GM18519 (cell line): ENCODE measurements at regions not wholly inside any gene's neighbourhood (a gene's known extent, or its start where the extent isn't known, plus 50 kb on each side); places are given as distances from the start of the nearest gene placed in this dataset.
"Not testable (repeated sequence)": the region's sequence is repeated elsewhere in the genome, so short reads cannot be mapped to it uniquely, and the experiment has no call there.

Experiments
- ATAC-seq: cut with Tn5 transposase; IDR thresholded peaks from one replicate; pipeline ENCODE4 v1.9.1; 2021; ENCODE audit warnings: mild to moderate bottlenecking, moderate library complexity; ENCODE audit not compliant: unreplicated experiment, low FRiP score

GRCh38 chr5:163569284-163569683, 63.9 kb downstream of the MAT2B start:
- no peak for ATAC-seq

- no peak for ATAC-seq
Observed at GRCh38 chr5:163571744-163572143, 66.3 kb downstream of the MAT2B start.

GRCh38 chr5:163574472-163575440, 69.3 kb downstream of the MAT2B start:
- no peak for ATAC-seq

- no peak for ATAC-seq
Observed at GRCh38 chr5:163578652-163579051, 73.2 kb downstream of the MAT2B start.

- ATAC-seq = no peak
Observed at GRCh38 chr5:163579729-163580128, 74.3 kb downstream of the MAT2B start.

DNA sequence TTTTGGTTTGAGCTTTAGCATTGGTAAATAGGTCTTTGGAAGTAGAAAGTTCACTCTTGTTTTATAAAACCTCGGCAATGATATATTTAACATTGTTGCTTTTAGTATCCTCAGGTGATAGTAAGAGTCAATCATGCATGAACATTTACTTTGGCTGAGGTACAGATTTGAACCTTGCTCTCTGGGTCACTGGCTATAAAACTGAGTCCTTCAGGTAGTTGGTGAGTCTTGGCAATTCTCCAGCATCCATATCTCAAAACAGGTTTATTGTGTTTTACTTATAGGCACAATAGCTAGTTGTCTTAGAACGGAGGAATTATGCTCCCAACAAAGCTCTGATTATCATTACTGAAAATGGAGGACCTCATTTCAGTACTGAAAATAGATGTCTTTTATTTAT, 75.1 kb downstream of the MAT2B start:
- no peak for ATAC-seq

DNA sequence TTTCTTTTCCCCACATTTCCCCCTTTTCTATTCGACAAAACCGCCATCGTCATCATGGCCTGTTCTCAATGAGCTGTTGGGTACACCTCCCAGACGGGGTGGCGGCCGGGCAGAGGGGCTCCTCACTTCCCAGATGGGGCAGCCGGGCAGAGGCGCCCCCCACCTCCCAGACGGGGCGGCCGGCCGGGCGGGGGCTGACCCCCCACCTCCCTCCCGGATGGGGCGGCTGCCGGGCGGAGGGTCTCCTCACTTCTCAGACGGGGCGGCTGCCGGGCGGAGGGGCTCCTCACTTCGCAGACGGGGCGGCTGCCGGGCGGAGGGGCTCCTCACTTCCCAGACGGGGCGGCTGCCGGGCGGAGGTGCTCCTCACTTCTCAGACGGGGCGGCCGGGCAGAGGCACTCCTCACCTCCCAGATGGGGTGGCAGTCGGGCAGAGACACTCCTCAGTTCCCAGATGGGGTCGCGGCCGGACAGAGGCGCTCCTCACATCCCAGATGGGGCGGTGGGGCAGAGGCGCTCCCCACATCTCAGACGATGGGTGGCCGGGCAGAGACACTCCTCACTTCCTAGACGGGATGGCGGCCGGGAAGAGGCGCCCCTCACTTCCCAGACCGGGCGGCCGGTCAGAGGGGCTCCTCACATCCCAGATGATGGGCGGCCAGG, 78.2 kb downstream of the MAT2B start:
- ATAC-seq = not testable (repeated sequence)

DNA sequence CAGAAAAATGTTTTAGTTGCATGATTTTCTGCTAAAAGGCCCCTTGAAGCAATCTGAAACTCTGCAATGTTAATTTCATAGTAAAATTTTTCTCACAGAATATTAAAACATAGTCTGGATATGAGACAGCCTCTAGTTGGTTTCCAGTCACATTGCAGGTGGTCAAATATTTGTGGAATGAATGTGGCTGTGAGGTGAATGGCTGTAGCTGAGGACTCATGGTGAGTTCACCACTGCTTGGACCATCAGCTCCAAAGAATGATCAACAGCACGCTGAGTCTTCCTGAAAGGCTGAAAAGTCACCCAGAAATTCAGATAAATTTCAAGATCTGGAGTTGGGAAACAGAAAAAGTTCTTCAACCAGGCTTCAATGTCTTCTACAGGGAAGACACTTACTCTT, 79.8 kb downstream of the MAT2B start:
- ATAC-seq = no peak

DNA sequence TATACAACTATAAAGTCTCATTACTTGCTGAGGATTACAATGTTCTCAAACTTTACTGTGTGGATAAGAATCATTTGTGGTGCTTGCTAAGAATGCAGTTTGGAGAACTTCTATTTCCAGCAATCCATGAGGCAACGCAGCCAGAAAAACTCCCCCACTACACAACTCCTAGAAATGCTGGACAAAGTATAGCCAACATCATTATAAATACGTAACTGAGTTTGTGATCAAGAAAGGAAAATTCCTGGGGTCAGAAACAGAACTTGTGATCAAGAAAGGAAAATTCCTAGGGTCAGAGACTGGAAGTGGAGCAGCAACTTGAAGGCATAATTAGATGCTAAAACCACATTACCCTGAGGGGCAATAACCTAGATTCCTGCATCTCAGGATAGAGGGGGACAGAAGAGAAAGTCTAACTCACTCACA, 81.1 kb downstream of the MAT2B start:
- no peak for ATAC-seq

DNA sequence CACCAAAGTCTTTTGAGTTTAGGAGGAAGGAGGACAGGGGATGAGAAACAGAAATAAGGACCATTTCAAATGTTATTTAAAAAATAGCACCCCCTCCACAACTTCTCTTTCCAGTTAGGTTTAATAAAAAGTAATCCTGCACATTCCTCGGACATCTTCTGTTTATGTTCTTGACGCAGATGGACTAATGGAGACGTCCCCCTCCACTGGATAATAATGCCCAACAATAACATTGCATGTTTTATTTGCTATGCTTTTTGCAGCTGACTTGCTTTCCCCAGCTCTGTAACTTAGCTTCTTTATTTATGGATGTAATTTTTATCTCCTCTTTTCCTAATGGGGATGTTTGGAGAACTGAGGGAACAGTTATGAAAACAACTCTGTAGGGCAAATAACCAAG, 89.5 kb downstream of the MAT2B start:
- no peak for ATAC-seq

- ATAC-seq = no peak
Observed at GRCh38 chr5:163595932-163596607, 90.7 kb downstream of the MAT2B start.

DNA sequence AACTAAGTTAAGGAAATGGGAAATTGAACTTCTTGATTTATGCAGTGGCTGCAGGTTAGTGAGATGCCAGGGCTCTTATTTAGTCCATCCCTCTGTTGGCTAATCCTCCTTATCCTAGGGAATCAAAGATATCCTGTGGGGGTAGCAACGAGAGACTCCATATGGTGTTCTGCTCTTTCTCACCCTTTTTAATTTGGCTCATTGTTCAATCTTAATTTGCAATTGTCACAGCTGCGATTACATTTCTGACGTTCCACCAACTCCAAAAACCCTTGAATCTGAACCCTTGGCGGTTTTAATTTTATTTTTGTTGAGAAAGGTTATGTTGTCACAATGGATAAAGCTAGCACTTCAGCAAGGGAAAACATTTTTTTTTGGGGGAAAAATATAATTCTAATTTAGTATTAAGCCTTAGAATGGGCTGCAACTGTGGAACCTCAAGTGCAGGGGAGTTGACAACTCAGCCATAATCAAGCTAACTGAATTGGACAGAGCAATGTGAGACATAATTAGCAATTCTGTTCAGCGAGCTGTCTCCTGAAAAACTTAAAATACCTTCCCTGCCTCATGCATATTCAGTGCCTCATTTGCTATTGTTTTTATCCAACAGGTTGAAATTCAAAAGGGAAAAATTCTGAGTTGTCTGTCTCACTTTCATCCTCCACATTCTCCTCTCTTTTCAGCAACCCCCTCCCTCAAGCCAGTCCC, 91.3 kb downstream of the MAT2B start:
- no peak for ATAC-seq

GRCh38 chr5:163604013-163604412, 98.6 kb downstream of the MAT2B start:
- ATAC-seq = no peak

DNA sequence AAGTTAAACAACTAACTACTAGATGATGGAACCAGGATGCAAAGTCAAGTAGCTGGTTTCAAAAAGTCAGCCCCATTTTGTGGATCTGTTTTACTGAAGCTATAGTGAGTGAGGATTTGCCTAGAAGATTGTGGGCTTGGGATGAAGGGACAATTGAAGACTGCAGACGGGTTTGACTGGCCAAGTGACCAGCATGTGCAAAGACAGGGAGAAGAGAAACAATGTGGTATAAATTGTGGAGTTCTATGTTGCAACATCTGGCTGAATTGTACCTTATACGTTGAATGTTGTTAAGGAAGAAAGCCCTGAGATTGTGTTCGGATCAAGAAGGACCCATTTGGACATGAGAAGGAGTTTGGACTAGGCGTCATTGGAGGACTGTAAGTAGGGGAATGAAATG, 101.8 kb downstream of the MAT2B start:
- ATAC-seq = no peak

DNA sequence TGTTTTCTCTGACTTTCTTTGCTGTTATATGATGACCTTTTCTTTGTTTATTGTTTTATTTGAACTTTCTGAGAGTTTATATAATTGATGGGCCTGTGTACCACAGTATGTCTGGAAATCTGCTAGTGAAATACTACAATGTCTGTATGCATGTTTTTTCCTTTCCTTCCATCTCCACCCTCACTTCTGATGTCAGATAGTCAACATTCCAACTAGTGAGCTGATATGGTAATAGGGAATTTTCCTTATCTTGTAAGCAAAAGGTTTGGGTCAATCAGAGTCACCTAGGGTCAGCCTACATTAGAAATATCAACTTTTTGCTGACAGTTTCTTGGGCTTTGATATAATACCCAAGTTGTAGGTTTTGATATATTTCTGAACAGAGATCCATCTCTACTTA, 103.2 kb downstream of the MAT2B start:
- no peak for ATAC-seq

DNA sequence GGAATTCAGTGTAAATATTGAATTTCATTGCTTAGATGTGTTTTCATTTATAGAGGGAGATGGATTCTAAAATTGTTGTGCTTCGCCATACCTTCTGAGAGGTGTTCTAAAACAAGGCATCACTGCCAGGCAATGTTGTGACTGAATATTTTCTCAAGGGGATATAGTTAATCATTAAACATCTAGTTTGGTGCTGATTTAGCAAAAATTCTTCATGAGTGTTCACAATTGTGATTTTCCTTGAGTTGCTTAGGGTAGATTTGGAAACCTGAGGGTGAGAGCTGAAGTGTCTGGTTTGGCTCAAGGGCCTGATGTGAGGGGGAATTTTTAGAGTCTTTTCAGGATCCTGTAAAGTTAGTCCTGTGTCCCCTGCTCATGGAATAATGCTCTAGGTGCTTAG, 104.5 kb downstream of the MAT2B start:
- no peak for ATAC-seq

- no peak for ATAC-seq
Observed at GRCh38 chr5:163612358-163613149, 107.1 kb downstream of the MAT2B start.

GRCh38 chr5:163613150-163613442, 107.7 kb downstream of the MAT2B start:
- no peak for ATAC-seq

GRCh38 chr5:163614787-163615186, 109.4 kb downstream of the MAT2B start:
- ATAC-seq = no peak
